Fibroblast of villous mesenchyme (primary cell): ENCODE measurements at regions not wholly inside any gene's neighbourhood (a gene's known extent, or its start where the extent isn't known, plus 50 kb on each side); places are given as distances from the start of the nearest gene placed in this dataset.

Experiments
- DNase-seq: peaks from one replicate; pipeline ENCODE4 v3.0.0-alpha.2; 2010; ENCODE audit warnings: low read depth
- H3K4me3 ChIP-seq: 2 replicates; pipeline ENCODE4 v1.5.1; 2011; ENCODE audit warnings: low read depth, mild to moderate bottlenecking, low read length
- CTCF ChIP-seq: IDR thresholded peaks from 2 replicates; pipeline ENCODE4 v1.5.1; 2012; ENCODE audit warnings: low read depth, mild to moderate bottlenecking, low read length; ENCODE audit not compliant: insufficient read depth

DNA sequence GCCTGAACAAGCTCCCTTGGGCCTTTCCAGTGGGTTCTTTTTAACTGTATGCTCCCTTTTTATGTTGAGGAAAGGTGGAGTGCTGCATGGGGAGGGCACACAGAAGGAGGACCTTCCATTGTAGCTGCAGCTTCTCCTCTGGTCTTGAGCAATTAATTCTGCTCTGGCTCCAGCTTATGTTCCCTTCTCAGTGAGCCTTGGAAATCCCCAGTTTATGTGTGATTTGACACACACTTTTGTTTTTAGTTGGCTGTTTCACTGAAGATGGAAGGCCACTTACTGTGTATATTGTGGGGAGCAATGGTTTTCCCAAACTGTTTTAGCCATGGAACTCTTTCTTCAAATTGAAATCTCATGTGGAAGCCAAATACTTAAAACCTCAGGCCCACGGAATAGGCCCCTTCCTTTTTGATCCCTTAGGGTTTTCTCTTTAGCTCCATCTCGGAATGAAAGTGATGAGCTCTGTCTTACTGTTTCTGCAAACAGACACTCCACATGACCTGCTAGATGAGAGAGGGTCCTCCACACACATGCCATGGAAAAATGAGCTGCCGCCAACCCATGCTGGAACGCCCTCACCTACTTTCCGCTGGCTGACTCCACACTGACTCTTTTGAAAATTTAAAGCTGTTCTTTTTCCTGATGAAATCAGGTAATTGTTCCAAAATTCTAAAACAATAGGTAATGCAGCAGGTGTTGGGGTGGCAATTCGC is 280.9 kb upstream of the SIX2 start:
- no peak for TF ChIP-seq CTCF
- no peak for DNase-seq
- H3K4me3 ChIP-seq = no peak overlapping the region

DNA sequence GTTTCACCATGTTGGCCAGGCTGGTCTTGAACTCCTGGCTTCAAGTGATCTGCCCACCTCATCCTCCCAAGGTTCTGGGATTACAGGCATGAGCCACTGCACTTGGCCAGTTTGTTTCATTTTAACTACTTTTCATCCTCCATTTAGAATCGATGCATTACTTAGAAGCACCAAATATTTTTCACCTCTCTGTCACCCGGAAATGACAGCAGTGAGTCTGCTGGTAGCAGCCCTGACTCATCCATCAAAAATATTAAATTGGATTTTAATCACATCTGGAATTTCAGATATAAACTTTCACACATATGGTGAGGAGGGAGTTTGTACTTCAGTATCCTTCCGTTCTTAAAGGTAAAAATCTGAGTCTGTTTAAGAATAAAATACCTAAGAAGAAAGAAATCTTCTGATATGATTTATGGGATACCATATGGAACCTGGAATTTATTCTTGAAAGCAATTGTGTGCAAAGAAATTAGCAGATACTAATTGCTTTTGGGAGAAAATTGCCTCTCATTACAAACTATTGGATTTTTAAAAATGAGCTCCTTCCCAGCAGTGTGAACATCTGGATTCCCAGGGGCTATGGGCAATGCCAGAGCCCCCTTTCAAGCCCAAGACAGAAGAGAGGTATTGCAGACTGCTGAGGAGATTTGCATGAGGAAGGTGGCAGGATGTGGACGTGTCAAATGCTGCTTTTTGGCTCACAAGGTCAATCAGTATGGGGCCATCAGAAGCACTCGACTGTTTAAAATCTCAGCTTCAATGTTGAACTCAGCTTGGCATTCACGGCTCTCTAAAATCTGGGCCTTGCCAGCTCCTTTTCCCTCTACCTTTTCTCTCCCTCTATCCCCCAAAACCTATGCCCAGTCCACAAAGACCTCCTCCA is 279.5 kb upstream of the SIX2 start:
- no peak overlapping the region for H3K4me3 ChIP-seq
- DNase-seq = no peak
- no peak for TF ChIP-seq CTCF

DNA sequence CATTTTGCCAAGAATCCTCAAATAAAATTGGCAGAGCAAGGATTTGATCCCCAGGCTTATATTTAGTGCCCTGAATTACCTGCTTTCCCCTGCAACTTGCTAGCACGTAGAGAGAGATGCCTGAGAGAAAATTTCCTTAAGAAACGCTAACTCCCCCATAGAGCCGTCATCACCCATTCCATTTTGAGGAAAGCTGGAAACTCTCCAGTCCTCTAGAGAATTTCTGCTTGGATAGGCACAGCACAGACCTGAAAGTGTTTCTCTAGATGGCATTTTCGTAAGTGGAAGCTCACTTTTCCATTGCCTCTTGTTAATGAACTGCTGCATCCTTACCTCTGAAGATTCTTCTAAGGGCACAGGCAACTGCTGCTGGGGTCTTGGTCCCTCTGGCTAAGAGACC is 277.8 kb upstream of the SIX2 start:
- no peak for DNase-seq
- TF ChIP-seq CTCF = no peak
- no peak overlapping the region for H3K4me3 ChIP-seq

DNA sequence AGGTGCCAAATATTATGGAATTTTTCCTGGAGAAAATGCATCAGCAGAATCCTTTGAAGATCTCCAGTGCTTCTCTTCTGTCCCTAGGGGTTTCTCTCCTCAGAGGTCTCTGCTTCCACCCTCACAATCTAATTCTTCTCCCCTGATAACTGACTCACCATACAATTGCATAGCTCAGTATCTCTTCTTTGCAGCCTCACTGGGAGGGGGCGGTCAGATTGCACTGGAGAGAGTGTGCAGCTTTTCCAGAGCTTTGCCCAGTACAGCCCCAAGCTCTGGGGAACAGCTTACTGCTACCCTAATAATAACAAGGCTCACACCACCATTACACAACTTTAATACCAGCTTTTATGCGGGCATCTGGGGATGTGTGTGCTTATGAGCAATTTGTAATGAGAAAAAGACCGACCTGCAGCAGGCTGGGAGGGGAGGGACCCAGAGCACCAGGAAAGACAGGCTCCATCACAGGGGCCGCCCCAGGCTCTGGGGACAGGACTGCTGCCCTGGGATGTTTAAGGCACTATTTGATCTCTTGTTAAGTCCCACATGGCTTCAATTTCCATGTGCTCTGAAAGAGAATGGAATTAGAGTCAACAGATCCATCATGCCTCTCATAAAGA is 276.6 kb upstream of the SIX2 start:
- DNase-seq = no peak
- H3K4me3 ChIP-seq = no peak overlapping the region
- TF ChIP-seq CTCF = no peak

GRCh38 chr2:45285311-45285710 is 276.1 kb upstream of the SIX2 start:
- no peak for DNase-seq
- no peak overlapping the region for H3K4me3 ChIP-seq
- no peak for TF ChIP-seq CTCF

- no peak overlapping the region for H3K4me3 ChIP-seq
- no peak for TF ChIP-seq CTCF
Measured at GRCh38 chr2:45284621-45284995, 275.4 kb upstream of the SIX2 start.

More at GRCh38 chr2:45284621-45284995, 275.4 kb upstream of the SIX2 start:
- DNase-seq = no peak
